Tibial nerve (tissue), 4 donors: ENCODE measurements at regions not wholly inside any gene's neighbourhood (a gene's known extent, or its start where the extent isn't known, plus 50 kb on each side); places are given as distances from the start of the nearest gene placed in this dataset.

Experiments
- DNase-seq, 2 donors: peaks; one replicate each; pipeline ENCODE4 v3.0.0-alpha.2; 2019; ENCODE audit warnings: low spot score in 2 of 2
- H3K27ac ChIP-seq, 4 donors: fragments of 200-600 bp; sonication (generic) in 3 of 4; one replicate each; pipeline ENCODE4 v1.5.1; 2017 to 2019; ENCODE audit warnings: mild to moderate bottlenecking in 1 of 4
- H3K27me3 ChIP-seq, 2 donors: fragments of 200-600 bp; sonication (generic) in 1 of 2; one replicate each; pipeline versions ENCODE4 v1.5.1 to v1.6.0; 2017 to 2019
- H3K36me3 ChIP-seq, 3 donors: fragments of 200-600 bp; sonication (generic); one replicate each; pipeline ENCODE4 v1.5.1; 2018 to 2019
- H3K4me1 ChIP-seq, 4 donors: fragments of 200-600 bp; sonication (generic) in 3 of 4; one replicate each; pipeline ENCODE4 v1.5.1; 2017 to 2019
- H3K4me3 ChIP-seq, 4 donors: fragments of 200-600 bp; sonication (generic) in 3 of 4; one replicate each; pipeline ENCODE4 v1.5.1; 2017 to 2019; ENCODE audit warnings: mild to moderate bottlenecking in 1 of 4, moderate library complexity in 1 of 4
- H3K9me3 ChIP-seq, 4 donors: fragments of 200-600 bp; sonication (generic) in 3 of 4; one replicate each; pipeline ENCODE4 v1.5.1; 2017 to 2019
- EP300 ChIP-seq, 2 donors: sonication (generic); formaldehyde crosslinking; IDR thresholded peaks; one replicate each; pipeline ENCODE4 v1.6.1; 2017; ENCODE audit warnings: antibody characterized with exemption in 2 of 2, mild to moderate bottlenecking in 1 of 2
- POLR2A ChIP-seq, 2 donors: fragments of 450-650 bp; IDR thresholded peaks; one replicate each; pipeline ENCODE4 v1.6.1; 2017; ENCODE audit warnings: antibody characterized with exemption in 2 of 2, mild to moderate bottlenecking in 2 of 2, moderate library complexity in 2 of 2
- WGBS, 2 donors: methylation state at CpG; one replicate each; pipeline ENCODE4 v1.1.5; 2018; 5-methylcytosine and 5-hydroxymethylcytosine counted together
- TF ChIP-seq, protein P1 (sequence below), 5 experiments: fragments of 200-600 bp in 3 of 5; fragments of 450-650 bp in 2 of 5; sonication (generic) in 3 of 5; IDR thresholded peaks; one replicate each; pipeline ENCODE4 v1.5.1; 2016 to 2019; ENCODE audit warnings: antibody characterized with exemption in 5 of 5, mild to moderate bottlenecking in 3 of 5, moderate library complexity in 2 of 5

DNA sequence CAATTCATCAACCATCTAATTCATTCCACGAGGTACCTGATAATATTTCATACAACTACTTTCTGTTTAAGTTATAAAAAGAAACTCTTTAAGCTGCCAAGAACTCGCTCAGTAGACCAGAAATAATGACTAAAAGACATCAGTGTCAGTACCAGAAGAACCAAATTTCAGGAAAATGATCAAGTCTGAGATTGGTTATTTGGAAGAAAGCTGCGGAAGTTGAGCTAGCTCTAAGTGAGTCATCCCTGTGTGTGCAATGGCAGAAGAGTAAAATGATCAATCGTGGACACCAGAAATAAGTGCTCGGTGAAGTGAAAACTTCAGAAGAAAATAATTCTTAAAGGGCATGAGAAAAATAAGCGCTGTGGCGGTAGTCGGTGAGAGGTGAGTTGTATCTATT, 933.2 kb upstream of the CHORDC1 start:
- no peak for DNase-seq
- Histone ChIP-seq H3K4me3 (no peak overlapping the region), H3K4me1 (no peaks in the 10 kb centered on the region), H3K27ac (no peak overlapping the region), H3K27me3 (no peaks in the 10 kb centered on the region), H3K9me3 (peaks cover 0 to 15% (median 1%) of the 10 kb centered on the region in 4 donors), H3K36me3 (no peaks in the 10 kb centered on the region)
- WGBS, 2 donors: 84 to 91% methylated on average over 8 of the region's 8 CpGs
- TF ChIP-seq POLR2A (IDR thresholded peaks at IDR 0.05): no peak
- TF ChIP-seq EP300 (IDR thresholded peaks at IDR 0.05): no peak
- TF ChIP-seq, protein P1, sequence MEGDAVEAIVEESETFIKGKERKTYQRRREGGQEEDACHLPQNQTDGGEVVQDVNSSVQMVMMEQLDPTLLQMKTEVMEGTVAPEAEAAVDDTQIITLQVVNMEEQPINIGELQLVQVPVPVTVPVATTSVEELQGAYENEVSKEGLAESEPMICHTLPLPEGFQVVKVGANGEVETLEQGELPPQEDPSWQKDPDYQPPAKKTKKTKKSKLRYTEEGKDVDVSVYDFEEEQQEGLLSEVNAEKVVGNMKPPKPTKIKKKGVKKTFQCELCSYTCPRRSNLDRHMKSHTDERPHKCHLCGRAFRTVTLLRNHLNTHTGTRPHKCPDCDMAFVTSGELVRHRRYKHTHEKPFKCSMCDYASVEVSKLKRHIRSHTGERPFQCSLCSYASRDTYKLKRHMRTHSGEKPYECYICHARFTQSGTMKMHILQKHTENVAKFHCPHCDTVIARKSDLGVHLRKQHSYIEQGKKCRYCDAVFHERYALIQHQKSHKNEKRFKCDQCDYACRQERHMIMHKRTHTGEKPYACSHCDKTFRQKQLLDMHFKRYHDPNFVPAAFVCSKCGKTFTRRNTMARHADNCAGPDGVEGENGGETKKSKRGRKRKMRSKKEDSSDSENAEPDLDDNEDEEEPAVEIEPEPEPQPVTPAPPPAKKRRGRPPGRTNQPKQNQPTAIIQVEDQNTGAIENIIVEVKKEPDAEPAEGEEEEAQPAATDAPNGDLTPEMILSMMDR (IDR thresholded peaks at IDR 0.05): no peak

DNA sequence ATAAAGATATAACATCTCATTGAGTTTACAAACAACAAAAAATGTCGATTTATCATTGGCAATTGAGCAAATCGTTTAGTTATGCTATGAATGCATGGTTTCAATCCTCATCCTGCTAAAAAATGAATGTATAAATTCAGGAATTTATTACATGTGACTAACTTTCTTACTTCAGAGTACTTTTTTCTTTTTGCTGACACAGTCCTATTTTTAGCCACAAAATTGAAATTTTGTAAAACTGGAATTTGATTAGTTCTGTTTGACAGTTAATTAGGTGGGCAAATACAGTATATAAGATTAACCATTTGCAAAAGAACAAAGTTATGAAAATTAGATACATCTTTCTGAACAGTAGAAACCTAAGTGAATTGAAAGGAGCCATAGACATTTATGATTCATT, 925.0 kb upstream of the CHORDC1 start:
- 68% methylated on average over 2 of the region's 2 CpGs for WGBS, 2 donors

DNA sequence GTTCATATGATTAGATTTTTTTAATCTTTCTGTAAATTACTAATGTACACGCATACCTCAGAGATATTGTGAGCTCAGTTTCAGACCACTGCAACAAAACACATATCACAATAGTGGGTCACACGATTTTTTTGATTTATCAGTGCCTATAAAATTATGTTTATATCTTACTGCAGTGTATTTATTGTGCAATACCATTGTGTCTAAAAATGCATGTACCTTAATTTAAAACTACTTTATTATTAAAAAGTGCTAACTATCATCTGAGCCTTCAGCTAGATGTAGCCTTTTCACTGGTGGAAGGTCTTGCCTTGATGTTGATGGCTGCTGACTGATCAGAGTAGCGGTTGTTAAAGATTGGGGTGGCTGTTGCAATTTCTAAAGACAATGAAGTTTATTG, 918.8 kb upstream of the CHORDC1 start:
- 89 to 95% methylated on average over 3 of the region's 3 CpGs for WGBS, 2 donors
- no peak for DNase-seq
- Histone ChIP-seq H3K4me3 (no peak overlapping the region), H3K27me3 (no peaks in the 10 kb centered on the region), H3K36me3 (no peaks in the 10 kb centered on the region), H3K9me3 (no peaks in the 10 kb centered on the region), H3K4me1 (no peaks in the 10 kb centered on the region), H3K27ac (no peak overlapping the region)
- TF ChIP-seq POLR2A (IDR thresholded peaks at IDR 0.05) (no peak), EP300 (IDR thresholded peaks at IDR 0.05) (no peak)

More for the DNA sequence above, 925.0 kb upstream of the CHORDC1 start:
- TF ChIP-seq EP300 (IDR thresholded peaks at IDR 0.05) (no peak), POLR2A (IDR thresholded peaks at IDR 0.05) (no peak)
- TF ChIP-seq, protein P1 (IDR thresholded peaks at IDR 0.05): no peak
- H3K9me3 ChIP-seq: peaks cover 0 to 8% (median under 1%) of the 10 kb centered on the region in 4 donors
- no peak for DNase-seq
- H3K36me3 ChIP-seq: no peaks in the 10 kb centered on the region
- H3K4me1 ChIP-seq: no peaks in the 10 kb centered on the region
- H3K4me3 ChIP-seq: no peak overlapping the region
- no peaks in the 10 kb centered on the region for H3K27me3 ChIP-seq
- H3K27ac ChIP-seq: no peak overlapping the region

DNA sequence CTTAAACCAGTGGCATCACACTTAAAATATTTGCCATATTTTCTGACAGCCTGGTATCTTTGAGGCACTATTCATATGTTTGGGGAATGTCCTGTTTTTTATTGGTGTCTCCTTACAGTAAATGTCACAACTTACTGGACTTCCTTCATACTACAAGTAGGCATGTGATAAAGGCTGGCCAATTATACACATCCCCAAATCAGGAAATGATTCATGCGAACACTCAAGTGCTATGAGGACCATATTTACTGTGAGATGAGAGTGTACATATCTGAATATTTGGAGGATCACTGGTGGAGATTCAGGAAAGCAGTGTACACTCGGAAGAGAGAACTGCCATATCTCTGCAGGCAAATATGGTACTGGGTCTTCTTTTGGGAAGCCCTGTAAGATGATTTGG, 913.8 kb upstream of the CHORDC1 start:
- WGBS, 2 donors: 95 to 99% methylated on average over 2 of the region's 2 CpGs
- DNase-seq: no peak
- H3K9me3 ChIP-seq: no peaks in the 10 kb centered on the region

GRCh38 chr11:91133361-91133760, 910.5 kb upstream of the CHORDC1 start:
- Histone ChIP-seq H3K9me3 (no peaks in the 10 kb centered on the region), H3K36me3 (no peaks in the 10 kb centered on the region), H3K27ac (no peak overlapping the region), H3K27me3 (no peaks in the 10 kb centered on the region), H3K4me3 (no peak overlapping the region), H3K4me1 (no peaks in the 10 kb centered on the region)
- TF ChIP-seq EP300 (IDR thresholded peaks at IDR 0.05) (no peak), POLR2A (IDR thresholded peaks at IDR 0.05) (no peak)
- no peak for DNase-seq

More for the DNA sequence above, 913.8 kb upstream of the CHORDC1 start:
- TF ChIP-seq, protein P1 (IDR thresholded peaks at IDR 0.05): no peak
- TF ChIP-seq POLR2A (IDR thresholded peaks at IDR 0.05) (no peak), EP300 (IDR thresholded peaks at IDR 0.05) (no peak)
- H3K36me3 ChIP-seq: no peaks in the 10 kb centered on the region
- H3K4me3 ChIP-seq: no peak overlapping the region
- no peaks in the 10 kb centered on the region for H3K4me1 ChIP-seq
- H3K27me3 ChIP-seq: no peaks in the 10 kb centered on the region
- no peak overlapping the region for H3K27ac ChIP-seq

- no peak overlapping the region for H3K27ac ChIP-seq
Measured at GRCh38 chr11:91129596-91129995, 906.7 kb upstream of the CHORDC1 start.

More at GRCh38 chr11:91129596-91129995, 906.7 kb upstream of the CHORDC1 start:
- no peak overlapping the region for H3K4me3 ChIP-seq
- H3K9me3 ChIP-seq: no peaks in the 10 kb centered on the region
- DNase-seq: no peak
- H3K27me3 ChIP-seq: no peaks in the 10 kb centered on the region
- no peaks in the 10 kb centered on the region for H3K36me3 ChIP-seq
- H3K4me1 ChIP-seq: no peaks in the 10 kb centered on the region
- 75% methylated on average over 3 of the region's 3 CpGs for WGBS, 2 donors
- no peak for TF ChIP-seq EP300 (IDR thresholded peaks at IDR 0.05)
- TF ChIP-seq, protein P1 (IDR thresholded peaks at IDR 0.05): no peak
- no peak for TF ChIP-seq POLR2A (IDR thresholded peaks at IDR 0.05)
